Coronary artery (tissue), 2 donors: ENCODE measurements at regions not wholly inside any gene's neighbourhood (a gene's known extent, or its start where the extent isn't known, plus 50 kb on each side); places are given as distances from the start of the nearest gene placed in this dataset.

Experiments used
- DNase-seq: peaks from one replicate; pipeline ENCODE4 v3.0.0-alpha.2; 2017; ENCODE audit warnings: low spot score
- H3K27ac ChIP-seq, 2 donors: fragments of 200-600 bp; sonication (generic); one replicate each; pipeline ENCODE4 v1.5.1; 2016 to 2019
- H3K4me3 ChIP-seq: fragments of 200-600 bp; sonication (generic); 2 replicates; pipeline ENCODE4 v1.5.1; 2016; ENCODE audit warnings: mild to moderate bottlenecking, moderate library complexity
- CTCF ChIP-seq: fragments of 200-600 bp; sonication (generic); IDR thresholded peaks from one replicate; pipeline ENCODE4 v1.5.1; 2019; ENCODE audit warnings: antibody characterized with exemption

- no peak overlapping the region for H3K4me3 ChIP-seq
- no peak for DNase-seq
- H3K27ac ChIP-seq: no peak overlapping the region
- TF ChIP-seq CTCF: no peak
Measured at GRCh38 chr17:71163121-71163812, 957.6 kb upstream of the SOX9 start.

DNA sequence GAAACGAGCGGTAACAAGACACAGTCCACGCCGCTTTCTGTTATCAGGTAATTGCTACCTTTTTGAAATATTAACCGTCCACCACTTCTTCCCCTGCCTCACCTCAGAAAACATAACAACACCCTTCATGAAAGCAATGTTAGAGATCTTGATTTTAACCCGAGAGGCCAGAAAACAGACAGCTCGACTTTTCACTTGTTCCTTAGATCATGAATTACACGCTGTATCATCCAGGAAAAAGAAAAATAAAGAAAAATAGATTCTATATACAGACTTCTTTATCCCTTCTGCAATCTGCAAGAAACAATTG lies 957.1 kb upstream of the SOX9 start:
- DNase-seq: no peak
- Histone ChIP-seq H3K27ac (no peak overlapping the region), H3K4me3 (no peak overlapping the region)
- no peak for TF ChIP-seq CTCF

GRCh38 chr17:71164561-71164960 lies 956.3 kb upstream of the SOX9 start:
- H3K4me3 ChIP-seq: no peak overlapping the region
- no peak overlapping the region for H3K27ac ChIP-seq
- no peak for TF ChIP-seq CTCF
- DNase-seq: no peak

- no peak overlapping the region for H3K4me3 ChIP-seq
- DNase-seq: no peak
- no peak overlapping the region for H3K27ac ChIP-seq
- no peak for TF ChIP-seq CTCF
Measured at GRCh38 chr17:71166311-71166710, 954.5 kb upstream of the SOX9 start.

DNA sequence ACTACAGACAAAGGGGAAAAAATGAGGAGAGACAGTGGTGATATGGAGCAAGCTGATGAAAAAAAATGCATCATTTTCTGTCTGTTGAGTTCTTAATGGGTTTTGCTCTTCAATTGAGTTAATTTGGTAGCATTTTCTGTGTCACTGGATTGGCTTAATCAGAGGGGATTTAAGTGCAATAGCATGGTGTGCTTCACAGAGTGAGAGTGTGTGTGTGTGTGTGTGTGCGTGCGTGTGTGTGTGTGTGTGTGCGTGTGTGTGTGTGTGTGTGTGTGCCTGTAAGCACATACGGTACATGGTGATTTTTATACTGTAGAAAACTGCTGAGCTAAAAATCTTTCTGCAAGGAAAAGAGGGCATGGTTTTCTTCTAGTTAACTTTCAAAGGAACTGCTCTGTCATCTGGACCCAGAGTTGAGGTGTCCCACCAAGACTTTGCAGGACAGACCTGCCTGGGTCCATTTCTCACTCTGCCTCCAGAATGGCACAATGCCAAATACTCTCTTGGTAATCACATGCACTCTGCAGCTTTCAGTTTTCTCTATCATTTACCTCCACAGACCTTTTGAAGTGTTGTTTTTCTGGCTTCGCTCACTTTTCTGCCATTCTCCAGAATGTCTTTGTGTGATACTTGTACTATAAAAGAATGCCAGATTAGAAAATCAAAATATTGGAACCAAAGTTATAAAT lies 952.6 kb upstream of the SOX9 start:
- Histone ChIP-seq H3K27ac (no peak overlapping the region), H3K4me3 (no peak overlapping the region)
- no peak for TF ChIP-seq CTCF
- DNase-seq: no peak

GRCh38 chr17:71170070-71170469 lies 950.8 kb upstream of the SOX9 start:
- no peak overlapping the region for H3K27ac ChIP-seq
- DNase-seq: no peak
- no peak for TF ChIP-seq CTCF
- H3K4me3 ChIP-seq: no peak overlapping the region

GRCh38 chr17:71171270-71171669 lies 949.5 kb upstream of the SOX9 start:
- no peak for TF ChIP-seq CTCF
- H3K27ac ChIP-seq: no peak overlapping the region

More at GRCh38 chr17:71171270-71171669, 949.5 kb upstream of the SOX9 start:
- H3K4me3 ChIP-seq: no peak overlapping the region
- DNase-seq: no peak
